Upper lobe of left lung (tissue), 6 donors: ENCODE measurements at regions not wholly inside any gene's neighbourhood (a gene's known extent, or its start where the extent isn't known, plus 50 kb on each side); places are given as distances from the start of the nearest gene placed in this dataset.

Experiments used
- ATAC-seq, 2 donors: fragments of 200-7000 bp; cut with Tn5 transposase; one replicate each; pipeline ENCODE4 v1.9.1; 2022; ENCODE audit warnings: mild to moderate bottlenecking in 2 of 2, moderate library complexity in 2 of 2; ENCODE audit not compliant: low FRiP score in 2 of 2
- DNase-seq, 2 donors: peaks; one replicate each; pipeline ENCODE4 v3.0.0-alpha.2; 2019 to 2020
- H3K27ac ChIP-seq, 4 donors: fragments of 200-600 bp; sonication (generic); one replicate each; pipeline ENCODE4 v1.5.1; 2016 to 2019
- H3K27me3 ChIP-seq, 4 donors: fragments of 200-600 bp; sonication (generic); one replicate each; pipeline ENCODE4 v1.5.1; 2017 to 2019
- H3K36me3 ChIP-seq, 4 donors: fragments of 200-600 bp; sonication (generic); one replicate each; pipeline ENCODE4 v1.5.1; 2016 to 2019
- H3K4me1 ChIP-seq, 4 donors: fragments of 200-600 bp; sonication (generic); one replicate each; pipeline ENCODE4 v1.5.1; 2018 to 2019
- H3K4me3 ChIP-seq, 4 donors: fragments of 200-600 bp; sonication (generic); one replicate each; pipeline ENCODE4 v1.5.1; 2017 to 2019; ENCODE audit warnings: mild to moderate bottlenecking in 2 of 4, moderate library complexity in 1 of 4
- H3K9me3 ChIP-seq, 4 donors: fragments of 200-600 bp; sonication (generic); one replicate each; pipeline ENCODE4 v1.5.1; 2018 to 2019
- EP300 ChIP-seq, 4 donors: sonication (generic); formaldehyde crosslinking; IDR thresholded peaks; one replicate each; pipeline ENCODE4 v1.5.1; 2017; ENCODE audit warnings: antibody characterized with exemption in 4 of 4, control low read depth in 2 of 4
- POLR2A ChIP-seq, 4 donors: fragments of 450-650 bp; IDR thresholded peaks; one replicate each; pipeline ENCODE4 v1.5.1; 2016 to 2017; ENCODE audit warnings: antibody characterized with exemption in 4 of 4, mild to moderate bottlenecking in 2 of 4
- POLR2AphosphoS5 ChIP-seq, 2 donors: sonication (generic); formaldehyde crosslinking; IDR thresholded peaks; one replicate each; pipeline ENCODE4 v1.5.1; 2017; ENCODE audit warnings: antibody characterized with exemption in 2 of 2
- WGBS, 2 donors: methylation state at CpG; one replicate each; pipeline ENCODE4 v1.1.5; 2017 to 2018; 5-methylcytosine and 5-hydroxymethylcytosine counted together
- TF ChIP-seq, protein P1 (sequence below), 6 experiments: fragments of 450-650 bp in 4 of 6; fragments of 200-600 bp in 2 of 6; sonication (generic) in 2 of 6; IDR thresholded peaks; one replicate each; pipeline ENCODE4 v1.5.1; 2016 to 2019; ENCODE audit warnings: antibody characterized with exemption in 6 of 6
- donor health status: DM: no; HTN: no; CAD: no; lungs with moderate emphysema.
- donor health status: DM: no; HTN: yes; CAD: no; lungs with severe emphysema.

DNA sequence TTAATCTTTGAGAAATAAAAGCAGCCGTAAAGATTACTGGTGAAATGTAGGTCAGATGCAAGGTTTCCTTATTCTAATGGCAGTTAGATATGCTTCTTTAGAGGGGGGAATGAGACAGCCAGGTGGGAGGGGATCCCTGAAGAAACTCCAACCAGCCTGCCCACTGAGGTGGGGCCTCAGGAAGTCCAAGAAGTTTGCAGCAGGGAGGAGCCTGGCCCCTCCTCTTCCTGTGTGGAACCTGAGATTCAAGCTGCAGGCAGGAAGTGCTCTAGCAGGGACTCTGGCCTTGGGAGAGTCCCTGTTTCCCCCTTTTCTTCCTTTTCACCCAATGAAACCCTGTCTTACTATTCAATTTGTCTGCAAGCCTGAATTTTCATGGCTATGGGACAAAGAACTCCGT is 101.4 kb upstream of the SLITRK2 start:
- Histone ChIP-seq H3K4me3 (no peak overlapping the region), H3K27me3 (no peaks in the 10 kb centered on the region), H3K9me3 (no peaks in the 10 kb centered on the region), H3K4me1 (no peaks in the 10 kb centered on the region), H3K36me3 (no peaks in the 10 kb centered on the region), H3K27ac (no peak overlapping the region)
- DNase-seq (no peak), ATAC-seq (no peak)
- TF ChIP-seq POLR2A (IDR thresholded peaks at IDR 0.05), result no peak
- TF ChIP-seq, protein P1, sequence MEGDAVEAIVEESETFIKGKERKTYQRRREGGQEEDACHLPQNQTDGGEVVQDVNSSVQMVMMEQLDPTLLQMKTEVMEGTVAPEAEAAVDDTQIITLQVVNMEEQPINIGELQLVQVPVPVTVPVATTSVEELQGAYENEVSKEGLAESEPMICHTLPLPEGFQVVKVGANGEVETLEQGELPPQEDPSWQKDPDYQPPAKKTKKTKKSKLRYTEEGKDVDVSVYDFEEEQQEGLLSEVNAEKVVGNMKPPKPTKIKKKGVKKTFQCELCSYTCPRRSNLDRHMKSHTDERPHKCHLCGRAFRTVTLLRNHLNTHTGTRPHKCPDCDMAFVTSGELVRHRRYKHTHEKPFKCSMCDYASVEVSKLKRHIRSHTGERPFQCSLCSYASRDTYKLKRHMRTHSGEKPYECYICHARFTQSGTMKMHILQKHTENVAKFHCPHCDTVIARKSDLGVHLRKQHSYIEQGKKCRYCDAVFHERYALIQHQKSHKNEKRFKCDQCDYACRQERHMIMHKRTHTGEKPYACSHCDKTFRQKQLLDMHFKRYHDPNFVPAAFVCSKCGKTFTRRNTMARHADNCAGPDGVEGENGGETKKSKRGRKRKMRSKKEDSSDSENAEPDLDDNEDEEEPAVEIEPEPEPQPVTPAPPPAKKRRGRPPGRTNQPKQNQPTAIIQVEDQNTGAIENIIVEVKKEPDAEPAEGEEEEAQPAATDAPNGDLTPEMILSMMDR (IDR thresholded peaks at IDR 0.05), result no peak
- TF ChIP-seq POLR2AphosphoS5 (IDR thresholded peaks at IDR 0.05), result no peak
- no peak for TF ChIP-seq EP300 (IDR thresholded peaks at IDR 0.05)
- WGBS, 2 donors, result 51 to 87% methylated on average over 2 of the region's 2 CpGs

DNA sequence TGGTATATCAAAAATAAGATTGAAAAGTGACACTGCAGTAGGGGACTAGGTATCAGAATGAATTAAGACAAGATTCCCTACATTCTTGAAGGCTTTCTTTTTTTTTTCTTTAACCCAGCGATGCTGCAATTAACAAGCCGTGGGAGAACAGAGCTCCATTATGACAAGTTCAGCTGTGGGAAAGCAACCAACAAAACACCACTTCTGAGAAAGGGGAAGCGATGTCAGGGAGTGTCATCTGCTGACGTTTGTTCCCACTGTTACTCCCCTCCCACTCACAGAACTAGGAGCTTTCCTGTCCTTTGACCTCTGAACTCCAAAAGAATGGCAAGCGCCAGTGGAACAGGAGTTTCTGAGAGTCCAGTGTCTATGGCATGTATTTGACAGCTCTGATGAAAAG is 90.2 kb upstream of the SLITRK2 start:
- TF ChIP-seq POLR2AphosphoS5 (IDR thresholded peaks at IDR 0.05), result no peak
- TF ChIP-seq EP300 (IDR thresholded peaks at IDR 0.05), result no peak
- TF ChIP-seq, protein P1 (IDR thresholded peaks at IDR 0.05), result no peak
- no peak for TF ChIP-seq POLR2A (IDR thresholded peaks at IDR 0.05)
- Histone ChIP-seq H3K4me1 (no peaks in the 10 kb centered on the region), H3K4me3 (no peak overlapping the region), H3K36me3 (no peaks in the 10 kb centered on the region), H3K9me3 (no peaks in the 10 kb centered on the region), H3K27ac (no peak overlapping the region), H3K27me3 (no peaks in the 10 kb centered on the region)
- WGBS, 2 donors, result 55 to 66% methylated on average over 5 of the region's 5 CpGs
- DNase-seq, result no peak
- ATAC-seq, result no peak

DNA sequence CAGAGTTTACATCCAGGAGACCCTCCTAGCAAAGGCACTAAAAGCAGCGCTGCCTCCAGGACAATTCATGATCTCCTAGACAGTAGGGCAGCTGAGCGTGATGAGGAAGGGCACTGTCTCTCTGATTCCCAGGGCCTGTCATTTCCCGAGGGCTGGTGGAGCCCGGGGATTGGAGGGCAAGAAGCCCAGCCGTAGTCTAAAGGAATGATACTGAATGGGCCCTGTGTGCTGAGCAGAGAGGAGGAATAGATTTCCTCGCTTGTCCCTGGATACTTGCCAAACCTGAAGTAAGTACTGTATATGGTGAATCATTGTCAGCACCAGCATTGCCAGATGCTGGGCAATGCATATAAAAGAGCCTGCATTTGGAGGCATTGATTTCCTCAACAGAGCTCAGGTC is 88.0 kb upstream of the SLITRK2 start:
- H3K4me1 ChIP-seq, result no peaks in the 10 kb centered on the region
- H3K9me3 ChIP-seq, result no peaks in the 10 kb centered on the region
- ATAC-seq (no peak), DNase-seq (no peak)
- 37 to 81% methylated on average over 4 to 6 of the region's 6 CpGs for WGBS, 2 donors
- no peaks in the 10 kb centered on the region for H3K36me3 ChIP-seq
- TF ChIP-seq POLR2A (IDR thresholded peaks at IDR 0.05) (no peak), POLR2AphosphoS5 (IDR thresholded peaks at IDR 0.05) (no peak), EP300 (IDR thresholded peaks at IDR 0.05) (no peak)
- TF ChIP-seq, protein P1 (IDR thresholded peaks at IDR 0.05), result no peak
- H3K4me3 ChIP-seq, result no peak overlapping the region
- H3K27ac ChIP-seq, result no peak overlapping the region
- no peaks in the 10 kb centered on the region for H3K27me3 ChIP-seq

- H3K9me3 ChIP-seq, result no peaks in the 10 kb centered on the region
- no peaks in the 10 kb centered on the region for H3K27me3 ChIP-seq
- TF ChIP-seq EP300 (IDR thresholded peaks at IDR 0.05) (no peak), POLR2AphosphoS5 (IDR thresholded peaks at IDR 0.05) (no peak), POLR2A (IDR thresholded peaks at IDR 0.05) (no peak)
- TF ChIP-seq, protein P1 (IDR thresholded peaks at IDR 0.05), result no peak
- no peak overlapping the region for H3K27ac ChIP-seq
- 70 to 74% methylated on average over 1 of the region's 1 CpG for WGBS, 2 donors
- H3K4me3 ChIP-seq, result no peak overlapping the region
- DNase-seq, result no peak
- no peak for ATAC-seq
- no peaks in the 10 kb centered on the region for H3K4me1 ChIP-seq
- no peaks in the 10 kb centered on the region for H3K36me3 ChIP-seq
Measured at GRCh38 chrX:145735036-145735435, 82.6 kb upstream of the SLITRK2 start.

GRCh38 chrX:145751943-145752342 is 65.7 kb upstream of the SLITRK2 start:
- Histone ChIP-seq H3K27me3 (no peaks in the 10 kb centered on the region), H3K4me1 (no peaks in the 10 kb centered on the region), H3K36me3 (no peaks in the 10 kb centered on the region), H3K27ac (no peak overlapping the region), H3K9me3 (peaks cover 0 to 8% (median 0%) of the 10 kb centered on the region in 4 donors), H3K4me3 (no peak overlapping the region)
- TF ChIP-seq EP300 (IDR thresholded peaks at IDR 0.05), result no peak
- TF ChIP-seq, protein P1 (IDR thresholded peaks at IDR 0.05), result no peak
- TF ChIP-seq POLR2AphosphoS5 (IDR thresholded peaks at IDR 0.05), result no peak
- TF ChIP-seq POLR2A (IDR thresholded peaks at IDR 0.05), result no peak
- WGBS, 2 donors, result 33 to 58% methylated on average over 2 of the region's 2 CpGs
- ATAC-seq (no peak), DNase-seq (no peak)
